GM18508 (cell line): ENCODE measurements at regions not wholly inside any gene's neighbourhood (a gene's known extent, or its start where the extent isn't known, plus 50 kb on each side); places are given as distances from the start of the nearest gene placed in this dataset.
"Not testable (repeated sequence)": the region's sequence is repeated elsewhere in the genome, so short reads cannot be mapped to it uniquely, and the experiment has no call there.

Experiments
- ATAC-seq: cut with Tn5 transposase; IDR thresholded peaks from one replicate; pipeline ENCODE4 v1.9.1; 2021; ENCODE audit warnings: moderate number of reproducible peaks; ENCODE audit not compliant: insufficient read depth, unreplicated experiment

- ATAC-seq = no peak
Measured at GRCh38 chr12:34400986-34401658, 378.8 kb downstream of the ALG10 start.

GRCh38 chr12:34401659-34402227, 379.4 kb downstream of the ALG10 start:
- no peak for ATAC-seq

- no peak for ATAC-seq
Measured at GRCh38 chr12:34402228-34402898, 380.1 kb downstream of the ALG10 start.

GRCh38 chr12:34402899-34403705, 380.8 kb downstream of the ALG10 start:
- ATAC-seq = no peak

- ATAC-seq = no peak
Measured at GRCh38 chr12:34403706-34404376, 381.5 kb downstream of the ALG10 start.

GRCh38 chr12:34404377-34405285, 382.3 kb downstream of the ALG10 start:
- no peak for ATAC-seq

GRCh38 chr12:34405286-34406227, 383.3 kb downstream of the ALG10 start:
- no peak for ATAC-seq

- no peak for ATAC-seq
Measured at GRCh38 chr12:34406228-34406995, 384.1 kb downstream of the ALG10 start.

GRCh38 chr12:34406996-34407300, 384.7 kb downstream of the ALG10 start:
- ATAC-seq = no peak

- no peak for ATAC-seq
Measured at GRCh38 chr12:34407813-34408212, 385.5 kb downstream of the ALG10 start.

- ATAC-seq = not testable (repeated sequence)
Measured at GRCh38 chr12:34431509-34431908, 409.2 kb downstream of the ALG10 start.
